CD14-positive monocyte (primary cell): ENCODE measurements at regions not wholly inside any gene's neighbourhood (a gene's known extent, or its start where the extent isn't known, plus 50 kb on each side); places are given as distances from the start of the nearest gene placed in this dataset.

Experiments used
- DNase-seq, 3 donors: peaks; one replicate each; pipeline ENCODE4 v3.0.0-alpha.2; 2011 to 2022
- H2AFZ ChIP-seq: 2 replicates; pipeline ENCODE4 v1.6.0; 2012; ENCODE audit warnings: mild to moderate bottlenecking, low read depth, low read length, inconsistent platforms; ENCODE audit not compliant: insufficient read depth, poor library complexity, severe bottlenecking
- H3K27ac ChIP-seq, 2 donors: 1 replicate in 1 of 2; 2 replicates in 1 of 2; pipeline ENCODE4 v1.5.1; 2012 to 2013; ENCODE audit warnings: low read length in 2 of 2, control low read depth in 1 of 2, inconsistent platforms in 1 of 2, low read depth in 1 of 2, mild to moderate bottlenecking in 1 of 2
- H3K27me3 ChIP-seq, 2 donors: one replicate each; pipeline versions ENCODE4 v1.6.0 to v1.6.1; 2011 to 2013; ENCODE audit warnings: low read length in 2 of 2; ENCODE audit not compliant: control insufficient read depth in 2 of 2, insufficient read depth in 2 of 2
- H3K36me3 ChIP-seq, 2 donors: replicated peaks in 1 of 2; 1 replicate in 1 of 2; 2 replicates in 1 of 2; pipeline versions ENCODE4 v1.5.1 to v1.6.1; 2012 to 2013; ENCODE audit warnings: low read length in 2 of 2, control low read depth in 1 of 2, inconsistent platforms in 1 of 2, mild to moderate bottlenecking in 1 of 2; ENCODE audit not compliant: insufficient read depth in 2 of 2, control insufficient read depth in 1 of 2
- H3K4me1 ChIP-seq, 2 donors: 1 replicate in 1 of 2; 2 replicates in 1 of 2; pipeline versions ENCODE4 v1.5.1 to v1.6.1; 2012 to 2013; ENCODE audit warnings: low read length in 2 of 2, control low read depth in 1 of 2, inconsistent platforms in 1 of 2, mild to moderate bottlenecking in 1 of 2, moderate library complexity in 1 of 2; ENCODE audit not compliant: insufficient read depth in 2 of 2, control insufficient read depth in 1 of 2
- H3K4me2 ChIP-seq: replicated peaks from 2 replicates; pipeline ENCODE3; 2012; ENCODE audit warnings: low read length, moderate library complexity, mild to moderate bottlenecking; ENCODE audit not compliant: poor library complexity, severe bottlenecking; ENCODE audit errors: extremely low read depth
- H3K4me3 ChIP-seq, 3 experiments: fragments of 200-600 bp in 1 of 3; sonication (generic) in 1 of 3; replicated peaks in 1 of 3; 1 replicate in 2 of 3; 2 replicates in 1 of 3; pipeline ENCODE4 v1.5.1; 2011 to 2013; ENCODE audit warnings: low read length in 3 of 3, mild to moderate bottlenecking in 3 of 3, control low read depth in 2 of 3, low read depth in 2 of 3, inconsistent platforms in 1 of 3, moderate library complexity in 1 of 3
- H3K79me2 ChIP-seq: 2 replicates; pipeline ENCODE4 v1.6.0; 2012; ENCODE audit warnings: mild to moderate bottlenecking, control low read depth, inconsistent platforms, low read length, moderate library complexity; ENCODE audit not compliant: insufficient read depth
- H3K9ac ChIP-seq: 2 replicates; pipeline ENCODE4 v1.6.0; 2017; ENCODE audit warnings: low read length, mild to moderate bottlenecking; ENCODE audit not compliant: insufficient read depth, poor library complexity, severe bottlenecking
- H3K9me3 ChIP-seq, 2 donors: replicated peaks in 1 of 2; 1 replicate in 1 of 2; 2 replicates in 1 of 2; pipeline versions ENCODE4 v1.5.1 to v1.6.1; 2012 to 2013; ENCODE audit warnings: low read length in 2 of 2, control low read depth in 1 of 2; ENCODE audit not compliant: control insufficient read depth in 1 of 2, insufficient read depth in 1 of 2
- H4K20me1 ChIP-seq: 2 replicates; pipeline ENCODE4 v1.6.0; 2012; ENCODE audit warnings: mild to moderate bottlenecking, low read length, control low read depth, moderate library complexity; ENCODE audit not compliant: insufficient read depth
- H3K27ac Mint-ChIP-seq, 7 donors: one replicate each; pipeline ENCODE4 v1.8.0; 2020; ENCODE audit warnings: mild to moderate bottlenecking in 7 of 7, mixed read lengths in 7 of 7, moderate library complexity in 6 of 7, inconsistent platforms in 2 of 7
- H3K27me3 Mint-ChIP-seq, 3 donors: one replicate each; pipeline ENCODE4 v1.8.0; 2021 to 2022; ENCODE audit warnings: low read depth in 3 of 3, mild to moderate bottlenecking in 3 of 3, mixed read lengths in 3 of 3, moderate library complexity in 3 of 3, inconsistent platforms in 1 of 3
- H3K36me3 Mint-ChIP-seq, 2 donors: one replicate each; pipeline ENCODE4 v1.8.0; 2020; ENCODE audit warnings: mixed read lengths in 2 of 2, inconsistent platforms in 1 of 2, mild to moderate bottlenecking in 1 of 2
- H3K4me1 Mint-ChIP-seq: one replicate; pipeline ENCODE4 v1.8.0; 2020; ENCODE audit warnings: mild to moderate bottlenecking, mixed read lengths
- H3K4me3 Mint-ChIP-seq, 2 donors: one replicate each; pipeline ENCODE4 v1.8.0; 2020; ENCODE audit warnings: mild to moderate bottlenecking in 2 of 2, mixed read lengths in 2 of 2, moderate library complexity in 1 of 2
- H3K9me3 Mint-ChIP-seq, 7 donors: one replicate each; pipeline ENCODE4 v1.8.0; 2020 to 2022; ENCODE audit warnings: mixed read lengths in 7 of 7, mild to moderate bottlenecking in 6 of 7, moderate library complexity in 6 of 7, inconsistent platforms in 2 of 7
- CTCF ChIP-seq: fragments of 200-600 bp; IDR thresholded peaks from one replicate; pipeline ENCODE4 v1.8.0; 2022; ENCODE audit warnings: antibody characterized with exemption, mild to moderate bottlenecking
- WGBS: methylation state at CpG from one replicate; pipeline ENCODE4 v1.1.5; 2013; ENCODE audit warnings: missing lambda C conversion rate; ENCODE audit not compliant: insufficient coverage; 5-methylcytosine and 5-hydroxymethylcytosine counted together
- intact Hi-C, 2 donors: fragments of 100-400 bp; cut with micrococcal nuclease; formaldehyde crosslinking; loops; one replicate each; pipeline versions ENCODE4 v1.15.0 to v1.15.1; 2023

DNA sequence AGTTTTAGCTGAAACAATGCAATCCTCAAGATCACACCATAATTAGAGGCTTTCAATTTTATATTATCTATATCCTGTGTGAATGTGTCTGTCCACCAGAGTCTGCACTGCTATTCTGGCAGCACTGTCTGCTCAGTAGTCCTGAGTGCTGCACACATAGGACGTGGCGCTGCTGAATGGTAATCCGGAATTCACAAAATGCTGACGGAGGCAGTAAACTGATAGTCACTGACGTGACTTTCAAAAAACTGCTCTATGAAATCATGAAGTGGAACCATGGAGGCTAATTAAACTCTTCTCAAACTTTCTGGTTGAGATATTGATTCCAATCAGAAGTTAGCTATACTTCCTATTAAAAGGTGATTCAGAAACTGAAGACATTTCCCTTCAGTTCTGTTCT, 190.8 kb upstream of the NOX3 start:
- H3K27me3 ChIP-seq, result no peaks in the 10 kb centered on the region
- H3K79me2 ChIP-seq, result no peaks in the 10 kb centered on the region
- intact Hi-C loops, result no loop called here
- H3K4me3 ChIP-seq, result no peak overlapping the region
- peaks cover 0 to 5% of the 10 kb centered on the region in 2 donors for H3K4me1 ChIP-seq
- DNase-seq, result no peak
- no peaks in the 10 kb centered on the region for H3K36me3 Mint-ChIP-seq
- no peak for TF ChIP-seq CTCF
- no peaks in the 10 kb centered on the region for H3K27me3 Mint-ChIP-seq
- 100% methylated on average over 4 of the region's 5 CpGs for whole genome bisulfite sequencing
- no peak overlapping the region for H3K4me3 Mint-ChIP-seq
- no peak overlapping the region for H3K27ac Mint-ChIP-seq
- no peak overlapping the region for H3K27ac ChIP-seq
- no peak overlapping the region for H2AFZ ChIP-seq
- H3K4me2 ChIP-seq, result no peak overlapping the region
- H3K9me3 Mint-ChIP-seq, result peaks cover 7 to 21% (median 16%) of the 10 kb centered on the region in 7 donors
- peaks cover 10 to 15% of the 10 kb centered on the region in 2 donors for H3K9me3 ChIP-seq
- H3K9ac ChIP-seq, result no peak overlapping the region
- H4K20me1 ChIP-seq, result no peaks in the 10 kb centered on the region
- peaks cover 18% of the 10 kb centered on the region for H3K4me1 Mint-ChIP-seq
- H3K36me3 ChIP-seq, result no peaks in the 10 kb centered on the region

DNA sequence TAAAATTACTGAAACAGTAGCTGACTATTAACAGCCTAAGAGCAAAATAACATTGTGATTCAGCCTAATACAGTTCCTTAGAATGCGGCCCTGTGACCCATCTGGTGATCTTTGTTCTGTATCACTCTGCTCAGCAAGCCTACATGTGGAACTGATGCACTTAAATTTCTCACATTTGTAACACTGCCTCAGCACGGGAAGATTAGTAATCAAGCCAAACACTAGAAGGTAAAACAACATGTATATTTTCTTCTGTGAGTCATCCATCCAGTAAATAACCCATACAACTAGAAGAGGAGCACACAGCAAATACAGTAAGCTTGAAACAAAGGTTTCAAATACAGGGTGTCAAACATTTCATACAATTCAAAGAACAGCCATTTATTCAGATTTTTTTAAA, 189.7 kb upstream of the NOX3 start:
- intact Hi-C loops, result no loop called here
- H3K9me3 ChIP-seq, result peaks cover 14 to 15% of the 10 kb centered on the region in 2 donors
- no peaks in the 10 kb centered on the region for H3K79me2 ChIP-seq
- no peaks in the 10 kb centered on the region for H4K20me1 ChIP-seq
- no peak for DNase-seq
- 88% methylated on average over 1 of the region's 2 CpGs for WGBS
- TF ChIP-seq CTCF, result no peak
- H2AFZ ChIP-seq, result no peak overlapping the region
- no peaks in the 10 kb centered on the region for H3K27me3 Mint-ChIP-seq
- H3K27me3 ChIP-seq, result no peaks in the 10 kb centered on the region
- no peaks in the 10 kb centered on the region for H3K36me3 Mint-ChIP-seq
- H3K27ac Mint-ChIP-seq, result no peak overlapping the region
- H3K4me1 Mint-ChIP-seq, result peaks cover 18% of the 10 kb centered on the region
- H3K9ac ChIP-seq, result no peak overlapping the region
- no peak overlapping the region for H3K4me2 ChIP-seq
- H3K4me3 Mint-ChIP-seq, result no peak overlapping the region
- H3K9me3 Mint-ChIP-seq, result peaks cover 9 to 22% (median 21%) of the 10 kb centered on the region in 7 donors
- H3K36me3 ChIP-seq, result no peaks in the 10 kb centered on the region
- no peak overlapping the region for H3K27ac ChIP-seq
- no peak overlapping the region for H3K4me3 ChIP-seq
- peaks cover 0 to 5% of the 10 kb centered on the region in 2 donors for H3K4me1 ChIP-seq
